ENCODE measurements at regions not wholly inside any gene's neighbourhood (a gene's known extent, or its start where the extent isn't known, plus 50 kb on each side); places are given as distances from the start of the nearest gene placed in this dataset.
"Not testable (repeated sequence)": the region's sequence is repeated elsewhere in the genome, so short reads cannot be mapped to it uniquely, and the experiment has no call there.

- no peak for DNase-seq
Measured at GRCh38 chr2:226467221-226467620, 332.4 kb downstream of the IRS1 start.

- DNase-seq: no peak
Measured at GRCh38 chr2:226466589-226466988, 333.0 kb downstream of the IRS1 start.

- no peak for DNase-seq
Measured at GRCh38 chr2:226466124-226466523, 333.5 kb downstream of the IRS1 start.

GRCh38 chr2:226464380-226464779, 335.2 kb downstream of the IRS1 start:
- DNase-seq: no peak

GRCh38 chr2:226463154-226463553, 336.5 kb downstream of the IRS1 start:
- DNase-seq: no peak

GRCh38 chr2:226461981-226462380, 337.6 kb downstream of the IRS1 start:
- no peak for DNase-seq

GRCh38 chr2:226456144-226456543, 343.5 kb downstream of the IRS1 start:
- not testable (repeated sequence) for DNase-seq

- DNase-seq: no peak
Measured at GRCh38 chr2:226452768-226453167, 346.9 kb downstream of the IRS1 start.

- DNase-seq: no peak
Measured at GRCh38 chr2:226451486-226451885, 348.1 kb downstream of the IRS1 start.

GRCh38 chr2:226450141-226450540, 349.5 kb downstream of the IRS1 start:
- DNase-seq: no peak

- DNase-seq: no peak
Measured at GRCh38 chr2:226447338-226448300, 352.0 kb downstream of the IRS1 start.

GRCh38 chr2:226446406-226447001, 353.1 kb downstream of the IRS1 start:
- no peak for DNase-seq

- DNase-seq: no peak
Measured at GRCh38 chr2:226445216-226445861, 354.3 kb downstream of the IRS1 start.

- no peak for DNase-seq
Measured at GRCh38 chr2:226443112-226443511, 356.5 kb downstream of the IRS1 start.

GRCh38 chr2:226440127-226440918, 359.3 kb downstream of the IRS1 start:
- no peak for DNase-seq

- no peak for DNase-seq
Measured at GRCh38 chr2:226439337-226439736, 360.3 kb downstream of the IRS1 start.

- no peak for DNase-seq
Measured at GRCh38 chr2:226435146-226435545, 364.5 kb downstream of the IRS1 start.

- no peak for DNase-seq
Measured at GRCh38 chr2:226434702-226435101, 364.9 kb downstream of the IRS1 start.

- no peak for DNase-seq
Measured at GRCh38 chr2:226431288-226431948, 368.2 kb downstream of the IRS1 start.

- no peak for DNase-seq
Measured at GRCh38 chr2:226429476-226429875, 370.1 kb downstream of the IRS1 start.

- DNase-seq: no peak
Measured at GRCh38 chr2:226427538-226428307, 371.9 kb downstream of the IRS1 start.
